DOHH2 (cell line): ENCODE measurements at regions not wholly inside any gene's neighbourhood (a gene's known extent, or its start where the extent isn't known, plus 50 kb on each side); places are given as distances from the start of the nearest gene placed in this dataset.

ENCODE experiments used
- EZH2phosphoT487 ChIP-seq: fragments of 200-600 bp; sonication (generic); IDR thresholded peaks from 2 replicates; pipeline ENCODE4 v1.6.1; 2017; ENCODE audit warnings: borderline replicate concordance, mild to moderate bottlenecking, antibody characterized with exemption, low read length, moderate library complexity, mixed read lengths
- TF ChIP-seq, protein P1 (sequence below): fragments of 200-600 bp; sonication (generic); IDR thresholded peaks from one replicate; pipeline ENCODE4 v1.5.1; 2014; ENCODE audit warnings: antibody characterized with exemption, mild to moderate bottlenecking, low read depth, low read length; ENCODE audit not compliant: poor library complexity, severe bottlenecking

DNA sequence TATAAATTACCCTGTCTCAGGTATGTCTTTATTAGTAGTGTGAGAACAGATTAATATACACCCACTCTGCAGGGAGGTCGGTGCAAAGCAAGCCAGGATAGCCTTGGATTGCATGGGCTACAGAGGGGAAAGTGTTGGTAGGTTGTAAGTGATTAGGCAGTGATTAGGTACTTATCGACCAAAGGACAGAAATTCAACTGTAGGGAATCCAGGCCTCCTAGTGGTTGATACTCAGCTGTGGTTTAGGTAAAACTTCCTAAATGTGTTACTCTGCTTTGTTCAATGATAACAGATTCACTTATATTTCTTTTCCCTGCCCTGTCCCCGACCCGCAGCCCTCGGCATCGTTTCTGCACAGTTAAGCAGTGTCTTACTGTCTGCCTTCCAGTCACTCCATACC is 444.0 kb downstream of the FIGN start:
- TF ChIP-seq, protein P1, sequence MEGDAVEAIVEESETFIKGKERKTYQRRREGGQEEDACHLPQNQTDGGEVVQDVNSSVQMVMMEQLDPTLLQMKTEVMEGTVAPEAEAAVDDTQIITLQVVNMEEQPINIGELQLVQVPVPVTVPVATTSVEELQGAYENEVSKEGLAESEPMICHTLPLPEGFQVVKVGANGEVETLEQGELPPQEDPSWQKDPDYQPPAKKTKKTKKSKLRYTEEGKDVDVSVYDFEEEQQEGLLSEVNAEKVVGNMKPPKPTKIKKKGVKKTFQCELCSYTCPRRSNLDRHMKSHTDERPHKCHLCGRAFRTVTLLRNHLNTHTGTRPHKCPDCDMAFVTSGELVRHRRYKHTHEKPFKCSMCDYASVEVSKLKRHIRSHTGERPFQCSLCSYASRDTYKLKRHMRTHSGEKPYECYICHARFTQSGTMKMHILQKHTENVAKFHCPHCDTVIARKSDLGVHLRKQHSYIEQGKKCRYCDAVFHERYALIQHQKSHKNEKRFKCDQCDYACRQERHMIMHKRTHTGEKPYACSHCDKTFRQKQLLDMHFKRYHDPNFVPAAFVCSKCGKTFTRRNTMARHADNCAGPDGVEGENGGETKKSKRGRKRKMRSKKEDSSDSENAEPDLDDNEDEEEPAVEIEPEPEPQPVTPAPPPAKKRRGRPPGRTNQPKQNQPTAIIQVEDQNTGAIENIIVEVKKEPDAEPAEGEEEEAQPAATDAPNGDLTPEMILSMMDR = no peak
- TF ChIP-seq EZH2phosphoT487 = no peak
